Immature natural killer cell (primary cell): ENCODE measurements at regions not wholly inside any gene's neighbourhood (a gene's known extent, or its start where the extent isn't known, plus 50 kb on each side); places are given as distances from the start of the nearest gene placed in this dataset.

Experiments
- DNase-seq, 3 donors: peaks; one replicate each; pipeline ENCODE4 v3.0.0; 2022; ENCODE audit warnings: mixed read lengths in 1 of 3
- H3K27ac Mint-ChIP-seq, 6 donors: one replicate each; pipeline ENCODE4 v1.8.0; 2020; ENCODE audit warnings: mixed read lengths in 6 of 6, mild to moderate bottlenecking in 5 of 6, inconsistent platforms in 4 of 6, moderate library complexity in 3 of 6
- H3K27me3 Mint-ChIP-seq, 3 donors: one replicate each; pipeline ENCODE4 v1.8.0; 2020 to 2021; ENCODE audit warnings: low read depth in 3 of 3, mild to moderate bottlenecking in 3 of 3, mixed read lengths in 3 of 3, moderate library complexity in 3 of 3, inconsistent platforms in 1 of 3
- H3K36me3 Mint-ChIP-seq, 3 donors: one replicate each; pipeline ENCODE4 v1.8.0; 2020; ENCODE audit warnings: mixed read lengths in 3 of 3, inconsistent platforms in 2 of 3, mild to moderate bottlenecking in 2 of 3
- H3K4me1 Mint-ChIP-seq, 2 donors: one replicate each; pipeline ENCODE4 v1.8.0; 2020; ENCODE audit warnings: inconsistent platforms in 2 of 2, mild to moderate bottlenecking in 2 of 2, mixed read lengths in 2 of 2, moderate library complexity in 1 of 2
- H3K4me3 Mint-ChIP-seq, 5 donors: one replicate each; pipeline ENCODE4 v1.8.0; 2020; ENCODE audit warnings: mild to moderate bottlenecking in 5 of 5, mixed read lengths in 5 of 5, inconsistent platforms in 3 of 5, moderate library complexity in 3 of 5
- H3K9me3 Mint-ChIP-seq, 6 donors: one replicate each; pipeline ENCODE4 v1.8.0; 2020; ENCODE audit warnings: mild to moderate bottlenecking in 6 of 6, mixed read lengths in 6 of 6, inconsistent platforms in 4 of 6, moderate library complexity in 3 of 6

DNA sequence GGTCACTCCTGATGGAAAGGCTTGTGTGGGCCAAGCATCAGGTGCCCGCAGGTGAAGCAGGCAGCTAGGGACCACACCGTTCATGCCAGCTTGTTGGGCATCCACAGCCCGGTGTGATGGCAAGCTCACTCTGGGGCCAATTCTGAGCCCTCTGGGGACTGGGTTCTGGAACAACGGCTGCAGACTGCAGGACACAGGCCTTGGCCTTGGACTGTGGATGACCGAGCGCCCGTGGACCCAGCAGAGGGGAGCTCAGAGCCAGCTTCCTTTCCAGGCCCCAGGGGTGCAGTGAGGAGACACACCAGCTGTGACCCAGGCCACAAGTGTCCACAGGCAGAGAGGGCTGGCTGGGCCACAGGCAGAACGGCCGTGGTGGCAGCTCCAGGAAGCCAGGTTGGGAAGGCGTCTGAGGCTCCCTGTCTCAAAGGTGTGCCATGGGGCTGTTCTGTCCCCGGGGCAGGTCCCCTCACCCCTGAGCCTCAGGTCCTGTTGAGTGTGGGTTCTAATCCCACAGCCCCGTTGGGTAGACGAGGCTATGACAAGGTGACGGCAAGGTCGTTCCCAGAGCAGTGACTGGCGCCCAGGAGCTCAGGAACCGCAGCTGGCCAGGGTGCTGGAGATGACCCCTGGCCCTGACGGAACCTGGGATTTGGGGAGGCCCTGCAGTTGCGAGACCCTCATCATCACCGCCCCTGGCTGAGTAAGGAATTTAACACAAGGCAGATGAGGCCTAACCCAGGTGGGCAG is 1079.4 kb downstream of the BRD1 start:
- Mint-ChIP-seq H3K36me3 (no peaks in the 10 kb centered on the region), H3K4me3 (no peak overlapping the region), H3K27ac (no peak overlapping the region), H3K9me3 (no peaks in the 10 kb centered on the region), H3K4me1 (no peaks in the 10 kb centered on the region), H3K27me3 (peaks cover 0 to 2% (median 0%) of the 10 kb centered on the region in 3 donors)
- DNase-seq = no peak

DNA sequence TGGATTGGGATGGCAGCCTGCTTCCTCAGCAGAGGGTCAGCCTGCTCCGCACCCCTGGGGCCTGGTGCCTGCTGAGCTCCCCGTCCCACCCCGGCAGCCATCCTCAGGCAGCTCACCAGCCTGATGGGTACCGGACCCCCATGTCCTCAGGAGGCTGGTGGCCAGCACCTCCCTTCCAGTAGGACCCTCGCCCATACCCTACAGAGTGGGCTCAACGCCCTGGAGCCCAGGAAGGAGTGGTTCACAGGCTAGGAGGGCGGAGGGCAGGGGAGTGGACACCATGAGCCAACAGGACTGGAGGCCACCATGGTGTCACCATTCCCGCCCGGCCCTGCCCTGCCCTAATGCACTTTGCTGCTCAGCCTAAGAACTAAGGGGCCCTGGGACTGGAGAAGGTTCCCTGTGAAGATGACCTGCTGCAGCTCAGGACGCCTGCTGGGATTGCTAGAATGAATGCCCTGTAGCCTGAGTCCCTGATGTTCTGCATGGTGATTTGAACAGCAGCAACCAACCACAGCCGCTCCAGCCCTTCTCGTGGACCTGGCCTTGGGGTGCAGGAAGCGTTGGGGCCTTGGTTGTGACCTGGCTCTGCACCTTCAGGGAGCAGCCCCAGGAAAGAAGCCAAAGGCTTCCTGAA is 1080.8 kb downstream of the BRD1 start:
- Mint-ChIP-seq H3K36me3 (no peaks in the 10 kb centered on the region), H3K9me3 (no peaks in the 10 kb centered on the region), H3K4me1 (no peaks in the 10 kb centered on the region), H3K4me3 (no peak overlapping the region), H3K27me3 (peaks cover 0 to 3% (median 0%) of the 10 kb centered on the region in 3 donors), H3K27ac (no peak overlapping the region)
- DNase-seq = no peak

DNA sequence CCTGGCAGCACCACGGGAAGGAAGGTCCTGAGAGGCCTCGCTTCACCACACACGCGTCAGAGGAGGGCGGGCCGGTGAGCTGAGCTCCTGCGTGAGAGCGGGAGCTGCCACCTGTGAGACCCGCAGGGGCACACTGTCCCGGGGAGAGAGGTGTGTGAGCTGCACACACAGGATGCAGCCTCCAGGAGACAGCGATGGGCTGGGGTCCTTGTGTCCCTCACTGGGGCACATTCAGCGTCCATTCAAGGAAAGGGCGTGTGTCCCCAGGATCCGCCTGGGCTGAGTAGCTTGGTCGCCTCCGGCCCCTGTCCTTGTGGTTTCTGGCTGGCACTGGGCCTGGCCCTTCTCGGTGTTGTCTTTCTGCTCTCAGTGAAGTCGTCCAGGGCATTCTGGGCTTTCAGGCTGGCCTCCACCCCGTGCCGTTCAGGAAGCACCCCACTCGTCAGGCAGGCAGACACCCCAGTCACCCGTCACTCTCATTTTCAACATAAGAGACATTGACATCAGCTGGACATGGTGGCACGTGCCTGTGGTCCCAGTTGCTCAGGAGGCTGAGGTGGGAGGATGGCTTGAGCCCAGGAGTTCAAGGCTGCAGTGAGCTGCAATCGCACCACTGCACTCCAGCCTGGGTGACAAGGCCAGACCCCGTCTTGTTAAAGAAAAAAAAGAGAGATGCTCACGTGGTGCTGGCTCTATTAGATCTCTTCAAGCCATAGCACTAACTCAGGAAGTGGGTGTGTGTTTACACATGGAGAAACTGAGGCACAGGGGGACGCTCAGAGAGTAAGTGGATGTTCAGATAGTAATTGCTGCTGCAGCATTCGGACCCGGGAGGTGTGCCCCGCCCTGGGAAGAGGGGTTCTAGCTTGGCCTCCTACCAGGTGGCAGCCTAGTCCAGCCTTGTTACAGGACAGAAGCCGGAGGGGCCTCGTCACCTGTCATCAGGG is 1081.6 kb downstream of the BRD1 start:
- Mint-ChIP-seq H3K4me3 (no peak overlapping the region), H3K27ac (no peak overlapping the region), H3K4me1 (no peaks in the 10 kb centered on the region), H3K9me3 (no peaks in the 10 kb centered on the region), H3K27me3 (peaks cover 0 to 3% (median 0%) of the 10 kb centered on the region in 3 donors), H3K36me3 (no peaks in the 10 kb centered on the region)
- no peak for DNase-seq

DNA sequence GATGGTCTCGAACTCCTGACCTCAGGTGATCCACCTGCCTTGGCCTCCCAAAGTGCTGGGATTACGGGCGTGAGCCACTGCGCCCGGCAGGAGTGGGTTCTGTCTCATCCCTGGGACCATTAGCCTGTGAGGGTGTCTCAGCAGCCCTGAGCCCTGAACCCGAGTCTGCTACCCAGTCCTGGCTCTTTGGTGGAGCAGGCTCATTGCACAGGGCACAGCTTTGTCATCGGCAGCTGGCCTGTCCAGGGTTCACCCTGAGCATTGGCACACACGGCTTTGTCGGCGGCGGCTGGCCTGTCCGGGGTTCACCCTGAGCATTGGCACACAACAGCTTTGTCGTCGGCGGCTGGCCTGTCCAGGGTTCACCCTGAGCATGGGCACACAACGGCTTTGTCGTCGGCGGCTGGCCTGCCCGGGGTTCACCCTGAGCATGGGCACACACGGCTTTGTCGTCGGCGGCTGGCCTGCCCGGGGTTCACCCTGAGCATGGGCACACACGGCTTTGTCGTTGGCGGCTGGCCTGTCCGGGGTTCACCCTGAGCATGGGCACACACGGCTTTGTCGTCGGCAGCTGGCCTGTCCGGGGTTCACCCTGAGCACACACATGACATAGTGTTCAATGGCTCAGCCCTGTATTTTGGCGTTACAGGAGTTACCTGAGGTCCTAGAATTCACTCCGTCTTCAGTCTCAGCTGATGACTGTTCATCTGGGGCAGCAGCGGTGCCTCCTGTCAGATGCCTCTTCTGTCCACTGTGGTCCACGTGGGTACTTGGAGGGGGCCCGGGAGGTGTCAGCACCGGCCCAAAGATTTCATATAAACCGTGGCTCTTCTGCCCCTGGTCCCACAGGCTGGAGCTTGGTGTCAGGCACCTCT is 1082.5 kb downstream of the BRD1 start:
- H3K4me3 Mint-ChIP-seq = no peak overlapping the region
- no peaks in the 10 kb centered on the region for H3K36me3 Mint-ChIP-seq
- no peaks in the 10 kb centered on the region for H3K4me1 Mint-ChIP-seq
- no peaks in the 10 kb centered on the region for H3K9me3 Mint-ChIP-seq
- H3K27me3 Mint-ChIP-seq = peaks cover 0 to 1% (median 0%) of the 10 kb centered on the region in 3 donors
- DNase-seq = no peak
- no peak overlapping the region for H3K27ac Mint-ChIP-seq

DNA sequence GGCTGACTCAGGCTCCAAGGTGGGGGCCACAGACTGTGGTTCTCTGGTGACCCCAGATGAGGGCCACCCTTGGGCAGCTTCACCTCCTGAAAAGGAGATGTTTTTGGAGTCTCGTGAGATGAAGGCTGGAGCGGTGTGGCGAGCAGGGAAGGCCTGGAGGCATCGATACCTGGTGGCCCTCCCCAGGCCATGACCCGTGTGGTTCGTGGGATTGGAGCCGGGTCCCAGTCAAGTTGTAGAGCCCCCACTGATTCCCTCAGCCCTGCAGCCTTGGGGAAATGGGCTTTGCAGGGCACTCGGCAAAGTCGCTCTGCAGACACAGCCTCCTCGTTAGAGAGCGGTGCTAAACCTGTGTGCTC is 1083.4 kb downstream of the BRD1 start:
- peaks cover 0 to 4% (median 0%) of the 10 kb centered on the region in 3 donors for H3K27me3 Mint-ChIP-seq
- no peaks in the 10 kb centered on the region for H3K9me3 Mint-ChIP-seq
- H3K4me3 Mint-ChIP-seq = no peak overlapping the region
- no peaks in the 10 kb centered on the region for H3K36me3 Mint-ChIP-seq
- H3K4me1 Mint-ChIP-seq = no peaks in the 10 kb centered on the region
- H3K27ac Mint-ChIP-seq = no peak overlapping the region
- no peak for DNase-seq

DNA sequence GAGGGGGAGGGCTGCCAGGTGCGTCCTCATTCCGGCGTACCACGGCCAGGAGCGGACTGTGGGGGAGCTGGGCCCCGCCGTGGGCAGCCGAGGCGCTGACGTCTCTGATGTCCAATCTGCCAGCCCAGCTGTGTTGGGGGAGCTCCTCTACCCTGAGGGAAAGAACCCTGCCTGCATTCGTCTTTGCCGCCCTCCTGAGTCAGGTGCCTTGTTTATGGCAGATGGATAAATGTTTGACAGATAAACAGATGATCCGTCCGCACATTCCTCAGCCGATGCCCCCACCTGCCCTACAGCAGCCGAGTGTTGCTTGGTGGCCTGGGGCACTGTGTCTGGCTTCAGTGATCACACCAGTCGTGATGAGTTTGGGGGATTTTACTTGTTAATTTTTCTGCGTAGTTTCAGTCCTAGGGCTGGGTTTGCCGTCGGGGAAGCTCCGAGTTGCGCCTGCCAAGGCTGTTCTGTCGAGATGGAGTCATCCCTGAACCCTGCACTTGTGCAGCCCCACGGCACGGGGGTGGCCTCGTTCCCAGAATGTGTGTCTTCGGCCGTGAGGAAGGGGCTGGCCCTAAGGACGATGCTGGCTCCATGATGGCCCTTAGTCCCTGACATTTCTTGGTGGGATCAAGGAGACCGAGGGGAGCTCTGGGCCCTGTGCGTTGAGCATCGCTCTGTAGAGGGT is 1083.9 kb downstream of the BRD1 start:
- DNase-seq = no peak
- no peak overlapping the region for H3K27ac Mint-ChIP-seq
- no peak overlapping the region for H3K4me3 Mint-ChIP-seq
- H3K9me3 Mint-ChIP-seq = no peaks in the 10 kb centered on the region
- H3K27me3 Mint-ChIP-seq = peaks cover 0 to 4% (median 0%) of the 10 kb centered on the region in 3 donors
- no peaks in the 10 kb centered on the region for H3K4me1 Mint-ChIP-seq
- H3K36me3 Mint-ChIP-seq = no peaks in the 10 kb centered on the region

DNA sequence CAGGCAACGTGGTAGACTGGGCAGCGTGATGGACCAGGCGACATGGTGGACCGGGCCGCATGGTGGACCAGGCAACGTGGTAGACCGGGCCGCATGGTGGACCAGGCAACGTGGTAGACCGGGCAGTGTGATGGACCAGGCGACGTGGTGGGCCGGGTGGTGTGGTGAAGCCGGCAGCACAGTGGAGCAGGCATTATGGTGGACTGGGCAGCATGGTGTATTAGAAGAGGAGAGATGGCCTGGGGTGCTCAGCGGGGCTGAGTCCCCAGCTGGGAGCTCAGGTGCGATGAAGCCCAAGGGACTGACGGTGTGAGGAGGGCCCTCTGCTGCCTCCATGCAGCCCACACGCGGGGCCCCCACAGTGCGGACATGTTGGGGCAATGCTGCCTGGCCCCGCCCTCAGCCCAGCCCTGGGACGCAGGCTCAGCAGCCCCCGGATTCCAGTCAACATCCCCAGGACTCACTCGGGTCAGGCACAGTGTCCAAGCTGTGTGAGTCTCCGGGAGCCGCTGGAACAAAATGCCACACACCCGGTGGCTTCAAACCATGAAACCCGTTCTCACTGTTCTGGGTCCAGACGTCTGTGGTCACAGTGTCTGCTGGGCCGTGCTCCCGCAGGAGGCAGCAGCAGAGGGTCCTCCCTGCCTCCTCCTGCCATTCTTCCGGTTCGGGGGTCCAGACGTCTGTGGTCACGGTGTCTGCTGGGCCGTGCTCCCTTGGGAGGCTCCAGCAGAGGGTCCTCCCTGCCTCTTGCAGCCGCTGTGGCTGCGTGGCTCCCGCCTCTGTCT is 1084.9 kb downstream of the BRD1 start:
- no peak for DNase-seq
- H3K9me3 Mint-ChIP-seq = no peaks in the 10 kb centered on the region

DNA sequence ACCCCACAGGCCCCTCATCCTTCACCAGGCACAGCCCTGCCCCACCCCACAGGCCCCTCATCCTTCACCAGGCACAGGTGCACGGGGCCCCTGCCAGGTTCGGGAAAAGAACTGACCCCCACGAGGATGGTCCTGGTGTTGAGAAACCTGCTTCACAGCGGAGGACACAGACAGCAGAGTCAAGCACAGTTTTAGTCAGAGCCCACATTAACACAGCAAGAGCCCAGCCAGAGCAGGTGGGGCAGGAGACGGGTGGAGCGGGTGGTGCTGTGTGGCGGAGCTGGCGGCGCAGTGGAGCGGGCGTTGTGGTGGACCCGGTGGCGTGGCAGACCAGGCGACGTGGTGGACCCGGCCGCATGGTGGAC is 1085.5 kb downstream of the BRD1 start:
- Mint-ChIP-seq H3K9me3 (no peaks in the 10 kb centered on the region), H3K36me3 (no peaks in the 10 kb centered on the region), H3K4me3 (no peak overlapping the region), H3K27me3 (peaks cover 0 to 4% (median 4%) of the 10 kb centered on the region in 3 donors), H3K27ac (no peak overlapping the region), H3K4me1 (no peaks in the 10 kb centered on the region)
- DNase-seq = no peak

More for the DNA sequence above, 1084.9 kb downstream of the BRD1 start:
- Mint-ChIP-seq H3K4me1 (no peaks in the 10 kb centered on the region), H3K36me3 (no peaks in the 10 kb centered on the region), H3K27ac (no peak overlapping the region), H3K27me3 (peaks cover 0 to 4% (median 3%) of the 10 kb centered on the region in 3 donors), H3K4me3 (no peak overlapping the region)

DNA sequence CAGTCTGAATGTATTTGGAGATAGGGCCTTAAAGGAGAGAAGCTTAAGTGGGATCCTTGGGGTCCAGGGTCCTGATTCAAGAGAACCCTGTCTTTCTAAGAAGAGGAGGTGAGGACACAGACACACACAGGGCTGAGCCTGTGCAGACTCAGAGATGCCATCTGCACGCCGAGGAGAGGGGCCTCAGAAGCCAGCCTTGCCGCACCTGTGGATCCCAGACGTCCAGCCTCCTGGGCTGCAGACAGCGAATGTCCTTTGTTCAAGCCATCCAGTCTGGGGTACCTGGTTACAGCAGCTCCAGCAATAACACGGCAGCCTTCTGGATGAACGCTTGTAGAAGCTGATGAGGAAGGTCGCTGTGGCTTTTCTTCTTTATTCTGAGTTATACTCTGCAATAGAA is 1086.1 kb downstream of the BRD1 start:
- Mint-ChIP-seq H3K9me3 (no peaks in the 10 kb centered on the region), H3K36me3 (no peaks in the 10 kb centered on the region), H3K27me3 (peaks cover 0 to 4% (median 4%) of the 10 kb centered on the region in 3 donors), H3K4me3 (no peak overlapping the region), H3K27ac (no peak overlapping the region), H3K4me1 (no peaks in the 10 kb centered on the region)
- DNase-seq = no peak

DNA sequence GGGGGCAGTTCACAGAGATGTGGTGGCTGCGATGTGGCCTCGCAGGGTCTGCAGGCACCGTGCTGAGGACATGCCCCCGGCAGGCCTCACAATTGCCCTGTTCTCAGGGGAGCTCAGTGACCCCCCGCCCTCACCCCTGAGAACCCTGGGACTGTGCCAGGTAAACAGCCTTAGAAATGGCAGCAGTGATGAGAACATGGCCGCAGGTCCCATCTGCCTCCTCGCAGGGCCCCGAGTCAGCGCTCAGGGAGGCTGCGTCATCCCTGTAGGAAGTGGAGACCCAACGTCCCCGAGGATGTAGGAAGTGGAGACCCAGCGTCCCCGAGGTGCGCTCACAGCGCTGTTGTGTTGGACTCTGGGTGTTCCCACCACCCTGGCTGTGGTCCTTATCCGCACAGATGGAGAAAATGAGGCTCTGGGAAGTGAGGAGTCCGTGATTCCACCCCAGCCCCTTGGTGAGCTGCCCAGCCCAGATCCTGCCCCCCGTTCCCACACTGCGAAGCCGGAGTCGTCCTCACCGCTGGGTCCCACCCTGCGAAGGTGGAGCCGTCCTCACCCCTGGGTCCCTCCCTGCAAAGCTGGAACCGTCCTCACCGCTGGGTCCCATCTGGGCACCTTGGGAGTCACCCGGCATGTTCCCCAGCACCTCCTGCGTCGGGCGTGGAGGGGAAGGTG is 1086.8 kb downstream of the BRD1 start:
- H3K27ac Mint-ChIP-seq = no peak overlapping the region
- H3K4me1 Mint-ChIP-seq = no peaks in the 10 kb centered on the region
- peaks cover 0 to 4% (median 4%) of the 10 kb centered on the region in 3 donors for H3K27me3 Mint-ChIP-seq
- no peak for DNase-seq
- no peak overlapping the region for H3K4me3 Mint-ChIP-seq
- no peaks in the 10 kb centered on the region for H3K9me3 Mint-ChIP-seq
- no peaks in the 10 kb centered on the region for H3K36me3 Mint-ChIP-seq

DNA sequence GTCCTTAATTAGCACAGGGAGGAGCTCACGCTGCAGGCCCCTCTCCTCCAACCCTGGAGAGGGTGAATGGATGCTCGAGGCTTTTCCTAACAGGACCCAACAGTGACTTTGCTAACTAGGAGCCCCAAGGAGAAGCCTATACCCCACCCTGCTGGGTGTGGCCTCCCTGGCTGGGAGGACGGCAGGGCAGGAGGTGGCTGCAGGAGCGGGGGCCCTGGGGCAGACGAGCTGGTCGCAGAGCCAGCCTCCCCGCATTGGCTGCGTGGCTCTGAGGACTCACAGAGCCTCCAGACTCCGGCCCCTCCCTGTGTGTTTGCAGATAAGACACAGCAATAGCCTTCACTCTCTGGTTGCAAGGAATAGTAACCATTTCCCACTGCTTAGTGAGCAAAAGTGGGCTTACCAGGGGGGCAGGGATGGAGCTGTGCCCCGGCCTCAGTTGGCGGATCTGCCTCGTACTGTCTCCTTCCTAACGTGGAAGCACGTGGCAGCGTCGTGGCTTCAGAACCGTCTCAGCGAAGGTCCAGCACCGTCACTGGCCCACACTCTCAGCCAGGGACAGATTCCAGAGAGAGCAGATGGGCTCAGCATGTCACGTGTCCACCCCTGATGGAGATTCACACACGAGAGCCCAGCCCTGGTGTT is 1087.5 kb downstream of the BRD1 start:
- Mint-ChIP-seq H3K27me3 (peaks cover 0 to 4% (median 4%) of the 10 kb centered on the region in 3 donors), H3K27ac (no peak overlapping the region), H3K4me3 (no peak overlapping the region), H3K4me1 (no peaks in the 10 kb centered on the region), H3K36me3 (no peaks in the 10 kb centered on the region), H3K9me3 (no peaks in the 10 kb centered on the region)
- DNase-seq = no peak
